ENCODE measurements at regions not wholly inside any gene's neighbourhood (a gene's known extent, or its start where the extent isn't known, plus 50 kb on each side); places are given as distances from the start of the nearest gene placed in this dataset.

DNA sequence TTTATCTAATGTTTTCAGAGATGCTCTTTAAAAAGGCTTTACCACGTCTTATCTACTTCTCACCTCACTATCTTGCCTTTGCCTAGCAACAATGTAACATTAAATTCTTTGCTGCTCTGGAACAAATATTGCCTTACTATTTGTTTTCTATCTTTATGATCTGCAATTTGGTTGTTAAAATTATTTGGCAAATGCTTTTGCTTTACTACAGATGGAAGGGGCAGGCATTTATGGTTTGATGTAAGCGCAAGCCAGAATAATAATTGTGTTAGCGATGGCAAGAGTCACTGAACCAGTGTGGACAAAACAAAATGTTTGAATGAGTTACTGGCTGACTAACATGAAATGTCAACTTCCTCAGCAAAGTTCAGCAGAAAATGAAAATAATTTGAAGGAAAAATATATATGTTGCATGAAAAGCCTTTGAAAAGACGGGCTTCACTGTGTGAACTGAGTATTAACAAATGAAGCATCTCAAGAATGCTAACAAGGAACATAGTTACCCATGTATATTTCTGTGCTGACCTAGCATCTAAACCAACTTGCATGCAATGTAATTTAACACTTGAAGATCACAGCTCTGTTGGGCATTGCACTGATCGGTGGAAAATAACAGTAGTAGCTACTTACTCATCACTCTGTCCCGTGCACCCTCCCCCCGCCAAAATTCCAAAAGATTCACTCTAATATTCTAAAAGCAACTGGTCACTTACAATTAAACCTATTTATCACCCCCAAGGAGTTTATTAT lies 454.0 kb upstream of the ARHGEF26 start:
- no peak for DNase-seq (ENCODE audit: insufficient read length)
- TF ChIP-seq TAF1 (IDR thresholded peaks at IDR 0.05; ENCODE audit: borderline replicate concordance, low read depth, low read length), result no peak
- TF ChIP-seq POLR2AphosphoS5 (IDR thresholded peaks at IDR 0.05; ENCODE audit: low read depth, low read length), result no peak
- no peak for TF ChIP-seq POLR2A (IDR thresholded peaks at IDR 0.05; ENCODE audit: low read depth, low read length)
- FAIRE-seq, result no peak

DNA sequence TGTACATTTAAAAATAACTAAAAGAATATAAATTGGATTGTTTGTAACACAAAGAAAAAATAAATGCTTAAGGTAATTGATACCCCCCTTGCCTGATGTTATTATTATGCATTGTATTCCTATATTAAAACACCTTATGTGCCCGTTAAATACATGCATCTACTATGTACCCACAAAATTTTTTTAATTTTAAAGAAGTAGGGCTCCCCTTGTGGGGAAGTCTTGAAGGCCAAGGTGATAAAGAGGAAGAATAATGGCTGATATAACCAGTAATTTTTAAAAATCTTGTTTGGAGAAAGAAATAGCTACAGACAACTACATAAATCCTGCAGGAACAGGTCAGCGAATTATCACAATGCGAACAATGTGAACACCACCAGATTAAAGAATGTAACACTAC lies 451.7 kb upstream of the ARHGEF26 start:
- TF ChIP-seq TAF1 (IDR thresholded peaks at IDR 0.05; ENCODE audit: borderline replicate concordance, low read depth, low read length) (no peak), POLR2AphosphoS5 (IDR thresholded peaks at IDR 0.05; ENCODE audit: low read depth, low read length) (no peak), POLR2A (IDR thresholded peaks at IDR 0.05; ENCODE audit: low read depth, low read length) (no peak)
- DNase-seq (ENCODE audit: insufficient read length), result no peak
- FAIRE-seq, result no peak

DNA sequence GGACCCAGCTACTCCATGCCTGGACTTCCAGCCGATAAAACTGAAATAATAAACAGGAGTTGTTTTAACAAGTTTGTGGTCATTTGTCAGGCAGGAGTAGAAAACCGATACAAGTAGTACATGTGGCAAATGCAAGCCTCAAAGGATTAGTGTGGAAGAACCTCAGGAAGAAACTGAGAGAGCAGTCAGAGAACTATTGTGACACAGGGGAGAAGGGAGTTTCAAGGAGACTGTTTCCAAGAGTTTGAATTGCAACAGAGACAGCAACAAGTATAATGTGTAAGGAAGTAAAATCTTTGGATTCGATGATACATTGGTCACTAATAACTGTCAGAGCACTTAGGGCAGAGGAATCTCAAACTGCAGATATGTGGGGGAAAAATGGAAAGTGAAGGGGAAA lies 450.6 kb upstream of the ARHGEF26 start:
- no peak for DNase-seq (ENCODE audit: insufficient read length)
- no peak for TF ChIP-seq TAF1 (IDR thresholded peaks at IDR 0.05; ENCODE audit: borderline replicate concordance, low read depth, low read length)
- TF ChIP-seq POLR2AphosphoS5 (IDR thresholded peaks at IDR 0.05; ENCODE audit: low read depth, low read length), result no peak
- no peak for TF ChIP-seq POLR2A (IDR thresholded peaks at IDR 0.05; ENCODE audit: low read depth, low read length)
- FAIRE-seq, result no peak

DNA sequence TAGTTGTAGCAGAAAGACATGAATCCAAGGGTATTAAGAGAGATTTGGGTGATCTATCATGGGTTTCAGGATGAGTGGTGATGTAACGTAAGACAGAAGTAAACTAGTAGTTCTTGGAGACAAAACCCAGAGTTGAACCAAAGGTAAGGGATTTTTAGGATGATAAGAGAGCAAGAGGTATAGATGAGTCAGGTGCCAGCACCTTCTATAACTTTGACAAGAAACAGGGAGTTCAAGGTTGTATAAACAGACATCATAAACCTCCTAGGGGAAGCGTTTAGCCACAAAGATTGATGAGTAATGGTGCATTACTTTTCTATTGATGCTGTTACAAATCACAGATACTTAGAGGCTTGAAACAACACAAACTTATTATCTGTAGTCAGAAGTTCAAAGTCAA lies 447.3 kb upstream of the ARHGEF26 start:
- FAIRE-seq, result no peak
- no peak for TF ChIP-seq TAF1 (IDR thresholded peaks at IDR 0.05; ENCODE audit: borderline replicate concordance, low read depth, low read length)
- TF ChIP-seq POLR2A (IDR thresholded peaks at IDR 0.05; ENCODE audit: low read depth, low read length), result no peak
- TF ChIP-seq POLR2AphosphoS5 (IDR thresholded peaks at IDR 0.05; ENCODE audit: low read depth, low read length), result no peak
- DNase-seq (ENCODE audit: insufficient read length), result no peak

GRCh38 chr3:153679714-153680113 lies 441.5 kb upstream of the ARHGEF26 start:
- FAIRE-seq, result no peak
- DNase-seq (ENCODE audit: insufficient read length), result no peak
- TF ChIP-seq TAF1 (IDR thresholded peaks at IDR 0.05; ENCODE audit: borderline replicate concordance, low read depth, low read length), result no peak
- TF ChIP-seq POLR2AphosphoS5 (IDR thresholded peaks at IDR 0.05; ENCODE audit: low read depth, low read length), result no peak
- no peak for TF ChIP-seq POLR2A (IDR thresholded peaks at IDR 0.05; ENCODE audit: low read depth, low read length)

DNA sequence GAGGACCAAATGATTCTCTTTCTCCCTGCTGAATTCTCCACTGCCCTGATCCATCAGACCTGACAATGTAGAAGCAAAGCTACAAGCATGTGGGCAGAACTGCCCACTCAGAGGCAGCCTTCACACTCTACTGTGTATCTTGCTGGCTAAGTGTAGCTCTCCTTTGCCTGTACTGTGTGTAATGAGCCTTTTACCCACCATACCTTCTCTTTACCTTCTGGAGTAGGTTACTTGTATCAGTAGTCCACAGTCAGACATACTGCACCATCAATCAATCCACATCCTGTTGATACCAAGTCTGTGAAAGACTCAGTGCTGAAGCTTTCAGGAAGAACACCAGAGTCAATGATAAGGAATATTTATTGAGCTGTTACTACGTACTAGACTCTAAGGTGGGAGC lies 440.7 kb upstream of the ARHGEF26 start:
- DNase-seq (ENCODE audit: insufficient read length), result no peak
- FAIRE-seq, result peak; percentile 40
- no peak for TF ChIP-seq TAF1 (IDR thresholded peaks at IDR 0.05; ENCODE audit: borderline replicate concordance, low read depth, low read length)
- no peak for TF ChIP-seq POLR2AphosphoS5 (IDR thresholded peaks at IDR 0.05; ENCODE audit: low read depth, low read length)
- TF ChIP-seq POLR2A (IDR thresholded peaks at IDR 0.05; ENCODE audit: low read depth, low read length), result no peak

- FAIRE-seq (no peak), DNase-seq (ENCODE audit: insufficient read length) (no peak)
- TF ChIP-seq POLR2AphosphoS5 (IDR thresholded peaks at IDR 0.05; ENCODE audit: low read depth, low read length) (no peak), TAF1 (IDR thresholded peaks at IDR 0.05; ENCODE audit: borderline replicate concordance, low read depth, low read length) (no peak), POLR2A (IDR thresholded peaks at IDR 0.05; ENCODE audit: low read depth, low read length) (no peak)
These were observed 440.1 kb upstream of the ARHGEF26 start for GRCh38 chr3:153681057-153681456.

GRCh38 chr3:153688301-153689120 lies 432.7 kb upstream of the ARHGEF26 start:
- TF ChIP-seq TAF1 (IDR thresholded peaks at IDR 0.05; ENCODE audit: borderline replicate concordance, low read depth, low read length), result no peak
- TF ChIP-seq POLR2A (IDR thresholded peaks at IDR 0.05; ENCODE audit: low read depth, low read length), result no peak
- DNase-seq (ENCODE audit: insufficient read length), result no peak
- FAIRE-seq, result no peak

GRCh38 chr3:153693207-153693606 lies 428.0 kb upstream of the ARHGEF26 start:
- DNase-seq (ENCODE audit: insufficient read length) (no peak), FAIRE-seq (no peak)
- TF ChIP-seq TAF1 (IDR thresholded peaks at IDR 0.05; ENCODE audit: borderline replicate concordance, low read depth, low read length) (no peak), POLR2A (IDR thresholded peaks at IDR 0.05; ENCODE audit: low read depth, low read length) (no peak), POLR2AphosphoS5 (IDR thresholded peaks at IDR 0.05; ENCODE audit: low read depth, low read length) (no peak)

DNA sequence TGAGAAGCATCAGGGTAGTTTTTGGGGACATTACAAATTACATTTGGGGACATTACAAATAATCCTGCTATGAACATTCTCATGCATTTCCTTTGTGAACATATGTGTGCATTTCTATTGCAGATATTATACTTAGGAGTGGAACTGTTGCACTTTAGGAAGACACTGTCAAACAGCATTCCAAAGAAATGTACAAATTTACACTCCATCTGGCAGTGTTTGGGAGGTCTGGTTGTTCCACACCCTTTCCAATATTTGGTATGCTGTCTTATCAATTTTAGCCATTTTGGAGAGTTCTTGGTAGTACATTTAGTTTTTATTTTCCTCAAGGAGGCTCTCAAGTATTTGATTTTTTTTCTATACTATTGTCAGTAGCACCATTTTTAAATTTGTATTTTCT lies 419.1 kb upstream of the ARHGEF26 start:
- FAIRE-seq (no peak), DNase-seq (ENCODE audit: insufficient read length) (no peak)
- no peak for TF ChIP-seq TAF1 (IDR thresholded peaks at IDR 0.05; ENCODE audit: borderline replicate concordance, low read depth, low read length)
- no peak for TF ChIP-seq POLR2AphosphoS5 (IDR thresholded peaks at IDR 0.05; ENCODE audit: low read depth, low read length)
- TF ChIP-seq POLR2A (IDR thresholded peaks at IDR 0.05; ENCODE audit: low read depth, low read length), result no peak

GRCh38 chr3:153704115-153704514 lies 417.1 kb upstream of the ARHGEF26 start:
- no peak for DNase-seq (ENCODE audit: insufficient read length)
- no peak for FAIRE-seq
- TF ChIP-seq TAF1 (IDR thresholded peaks at IDR 0.05; ENCODE audit: borderline replicate concordance, low read depth, low read length), result no peak
- TF ChIP-seq POLR2A (IDR thresholded peaks at IDR 0.05; ENCODE audit: low read depth, low read length), result no peak
- TF ChIP-seq POLR2AphosphoS5 (IDR thresholded peaks at IDR 0.05; ENCODE audit: low read depth, low read length), result no peak

DNA sequence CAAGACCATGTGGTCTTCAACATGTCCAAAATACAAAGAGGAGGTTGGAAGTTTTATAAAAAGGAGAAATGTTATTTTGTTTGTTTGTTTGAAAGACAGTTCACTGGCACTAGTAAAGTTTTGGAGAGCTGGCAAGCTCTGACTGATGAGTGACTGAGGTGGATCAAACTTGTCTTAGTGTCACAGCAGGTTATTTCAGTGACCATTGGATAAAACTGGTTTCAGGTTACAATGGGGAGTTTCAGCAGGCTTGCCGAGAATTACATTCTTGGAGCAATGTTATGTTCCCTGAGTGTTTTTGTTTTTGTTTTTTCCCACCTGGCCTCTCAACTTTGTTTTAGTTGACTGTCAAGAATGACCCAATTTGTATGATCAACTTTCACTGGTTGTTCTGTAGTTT lies 414.5 kb upstream of the ARHGEF26 start:
- TF ChIP-seq POLR2A (IDR thresholded peaks at IDR 0.05; ENCODE audit: low read depth, low read length) (no peak), TAF1 (IDR thresholded peaks at IDR 0.05; ENCODE audit: borderline replicate concordance, low read depth, low read length) (no peak), POLR2AphosphoS5 (IDR thresholded peaks at IDR 0.05; ENCODE audit: low read depth, low read length) (no peak)
- FAIRE-seq (no peak), DNase-seq (ENCODE audit: insufficient read length) (no peak)
